HK-2 (cell line): ENCODE measurements at regions not wholly inside any gene's neighbourhood (a gene's known extent, or its start where the extent isn't known, plus 50 kb on each side); places are given as distances from the start of the nearest gene placed in this dataset.
"Not testable (repeated sequence)": the region's sequence is repeated elsewhere in the genome, so short reads cannot be mapped to it uniquely, and the experiment has no call there.

ENCODE experiments used
- DNase-seq: peaks from one replicate; pipeline ENCODE4 v3.0.0-alpha.2; 2018; ENCODE audit not compliant: unreplicated experiment

DNA sequence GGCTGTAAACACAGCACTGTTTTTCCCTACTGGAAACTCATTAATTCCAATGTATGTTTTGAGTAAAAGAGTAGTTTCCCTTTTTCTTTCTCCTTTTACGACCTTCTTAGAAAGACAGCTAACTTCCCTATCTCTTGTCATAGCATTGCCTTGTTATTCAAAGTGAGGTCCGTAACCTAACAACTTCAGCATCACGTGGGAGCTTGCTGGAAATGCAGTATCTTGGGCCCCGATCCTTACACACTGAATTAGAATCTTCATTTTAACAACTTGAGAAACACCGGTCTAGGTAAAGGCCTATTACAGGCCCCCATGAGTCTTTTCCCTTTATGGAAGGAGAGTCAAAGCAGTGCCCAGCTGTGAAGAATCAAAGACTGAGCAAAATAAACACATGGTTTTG lies 230.7 kb upstream of the PRKD1 start:
- no peak for DNase-seq

- no peak for DNase-seq
These were observed 231.7 kb upstream of the PRKD1 start for GRCh38 chr14:30159374-30159773.

DNA sequence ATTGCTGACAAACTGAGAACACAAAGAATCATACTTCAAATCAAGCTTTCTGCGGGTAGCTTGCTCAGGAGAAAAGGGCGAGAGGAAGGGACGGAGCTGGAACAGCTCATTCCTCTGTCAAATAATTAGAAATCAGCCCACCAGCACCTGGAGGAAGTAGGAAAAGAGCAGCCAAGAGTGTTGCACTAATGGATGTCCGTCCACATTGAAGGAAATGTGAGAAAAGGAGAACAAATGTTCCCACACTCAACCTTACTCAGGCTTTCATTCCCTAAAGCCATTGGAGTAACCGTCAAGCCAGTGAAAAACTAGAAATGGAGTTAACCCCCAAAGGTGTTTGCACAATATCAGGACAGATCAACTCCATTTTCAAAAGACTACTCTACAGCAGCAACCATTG lies 233.0 kb upstream of the PRKD1 start:
- no peak for DNase-seq

DNA sequence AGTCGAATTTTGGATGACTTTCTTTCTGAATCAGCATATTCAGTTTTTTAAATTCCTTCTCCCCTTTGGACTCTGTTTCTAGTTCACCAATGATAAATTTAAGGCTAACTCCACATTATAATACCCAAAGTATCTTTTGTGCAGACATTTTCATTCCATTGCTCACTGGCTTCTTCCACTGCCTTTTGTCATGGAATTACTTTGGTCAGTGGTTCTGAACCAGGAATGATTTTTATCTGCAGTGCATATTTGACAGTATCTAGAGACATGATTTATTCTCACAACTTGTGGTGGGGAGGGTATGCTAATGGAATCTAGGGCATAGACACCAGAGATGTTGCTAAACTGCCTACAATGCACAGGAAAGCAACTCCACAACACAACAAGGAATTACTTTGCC lies 234.4 kb upstream of the PRKD1 start:
- no peak for DNase-seq

- no peak for DNase-seq
These were observed 237.6 kb upstream of the PRKD1 start for GRCh38 chr14:30165255-30165654.

DNA sequence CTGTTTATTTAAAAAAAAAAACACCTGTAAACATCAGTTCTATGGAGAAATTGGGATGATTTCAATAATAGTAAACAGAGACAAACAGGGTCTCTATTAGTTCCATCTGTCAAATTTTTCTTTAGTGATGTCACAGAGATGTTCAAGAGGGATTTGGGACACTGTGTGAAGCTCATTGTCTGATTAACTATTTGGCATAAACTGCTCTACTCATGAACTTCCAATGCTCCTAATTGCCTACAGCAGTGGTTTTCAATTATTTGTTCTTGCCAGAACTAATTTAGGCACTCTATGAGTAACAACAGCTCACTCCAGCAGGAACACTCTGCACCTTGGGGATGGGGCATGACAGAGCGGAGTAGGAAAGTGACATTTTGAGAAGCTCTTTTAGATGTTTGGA lies 250.1 kb upstream of the PRKD1 start:
- DNase-seq: no peak

- DNase-seq: no peak
These were observed 251.9 kb upstream of the PRKD1 start for GRCh38 chr14:30179381-30180130.

DNA sequence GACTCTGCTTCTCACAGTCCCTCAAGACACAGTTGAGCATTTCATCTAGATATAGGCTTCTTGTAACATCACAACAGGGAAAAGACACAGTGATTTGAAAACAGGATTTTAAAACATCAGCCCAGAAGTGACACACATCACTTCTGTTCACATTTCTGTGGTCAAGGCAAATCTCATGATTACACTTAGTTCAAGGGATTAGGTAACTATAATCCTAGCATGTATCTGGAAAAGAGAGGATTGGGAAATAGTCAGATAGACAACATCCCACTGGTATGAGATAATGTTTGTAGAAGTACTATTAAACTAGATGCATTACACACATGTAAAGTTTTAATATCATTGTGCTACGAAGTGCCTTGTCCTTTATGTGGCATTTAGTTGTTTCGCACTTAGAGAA lies 252.6 kb upstream of the PRKD1 start:
- DNase-seq: no peak

- DNase-seq: no peak
These were observed 258.2 kb upstream of the PRKD1 start for GRCh38 chr14:30185832-30186231.

GRCh38 chr14:30191639-30192279 lies 264.1 kb upstream of the PRKD1 start:
- DNase-seq: no peak

DNA sequence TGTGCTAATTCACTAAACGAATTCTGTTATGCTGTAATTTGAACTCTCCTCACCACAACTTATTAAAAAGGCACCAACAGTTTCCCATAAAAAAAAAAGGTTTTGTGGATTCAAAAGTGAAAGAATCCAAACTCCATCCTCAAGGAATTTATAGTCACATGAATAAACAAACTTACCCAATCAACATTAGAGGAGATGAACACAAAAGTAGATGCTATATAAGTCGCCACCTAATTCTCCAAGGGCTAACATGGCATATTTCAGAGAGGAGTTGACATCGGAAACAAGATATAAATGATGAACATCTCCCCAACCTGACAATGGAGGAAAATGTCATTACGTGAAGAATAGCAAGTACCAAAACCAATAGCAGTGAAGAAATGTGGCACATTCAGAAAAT lies 265.5 kb upstream of the PRKD1 start:
- no peak for DNase-seq

- DNase-seq: no peak
These were observed 266.3 kb upstream of the PRKD1 start for GRCh38 chr14:30193845-30194501.

DNA sequence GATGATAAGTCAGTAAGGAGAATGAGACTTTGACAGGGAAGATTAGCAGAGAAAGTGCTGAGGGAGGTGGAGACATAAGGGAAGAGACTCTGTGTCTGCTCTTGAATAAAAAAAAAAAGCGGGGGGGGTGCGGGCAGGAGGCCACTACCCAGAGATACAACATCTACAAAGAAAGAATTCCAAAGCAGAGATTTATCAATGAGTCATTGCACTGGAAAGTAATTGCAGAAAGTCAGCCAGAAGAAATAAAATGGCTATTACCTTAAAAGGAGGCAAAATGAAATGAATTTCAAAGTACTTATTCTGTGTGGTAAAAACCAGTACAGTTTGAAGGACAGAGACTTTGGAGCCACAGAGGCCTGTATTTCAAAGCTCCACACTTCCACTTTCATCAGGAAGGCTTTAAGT lies 267.1 kb upstream of the PRKD1 start:
- no peak for DNase-seq

DNA sequence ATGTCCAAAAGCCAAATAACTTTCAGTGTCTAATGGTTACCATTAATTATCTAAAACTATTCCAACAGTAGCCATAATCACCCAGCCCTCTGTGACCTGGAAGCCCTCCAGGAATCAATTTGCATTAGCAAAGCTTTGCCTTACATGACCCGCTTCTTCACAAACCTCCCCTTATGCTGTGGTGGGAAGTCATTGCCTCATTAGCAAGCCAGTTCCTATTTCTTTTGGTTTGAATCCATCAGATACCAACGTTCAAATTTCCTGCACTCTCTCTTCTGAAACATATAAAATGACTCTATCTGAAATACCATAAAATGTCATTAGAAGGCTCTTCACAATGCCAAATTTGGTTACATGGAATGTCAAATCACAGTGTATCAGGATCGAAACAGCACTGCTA lies 268.3 kb upstream of the PRKD1 start:
- DNase-seq: no peak

DNA sequence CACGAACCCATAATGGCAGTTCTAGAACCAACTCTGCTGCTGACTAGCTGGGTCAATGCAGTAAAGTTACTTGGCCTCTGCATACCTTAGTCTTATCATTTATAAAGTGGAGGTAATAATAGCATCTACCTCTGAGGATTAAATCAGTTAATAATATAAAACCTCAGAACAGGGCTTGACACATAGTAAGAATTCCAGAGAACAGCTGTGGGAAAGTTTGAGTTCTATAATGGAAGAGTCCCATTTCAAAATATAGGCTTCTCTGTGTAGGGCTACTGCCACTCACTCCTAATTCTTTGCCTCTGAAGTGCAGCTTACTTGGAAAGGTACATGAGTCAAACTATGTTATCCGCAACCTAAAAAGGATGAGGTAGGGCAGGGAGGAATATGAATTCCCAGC lies 269.2 kb upstream of the PRKD1 start:
- DNase-seq: no peak

DNA sequence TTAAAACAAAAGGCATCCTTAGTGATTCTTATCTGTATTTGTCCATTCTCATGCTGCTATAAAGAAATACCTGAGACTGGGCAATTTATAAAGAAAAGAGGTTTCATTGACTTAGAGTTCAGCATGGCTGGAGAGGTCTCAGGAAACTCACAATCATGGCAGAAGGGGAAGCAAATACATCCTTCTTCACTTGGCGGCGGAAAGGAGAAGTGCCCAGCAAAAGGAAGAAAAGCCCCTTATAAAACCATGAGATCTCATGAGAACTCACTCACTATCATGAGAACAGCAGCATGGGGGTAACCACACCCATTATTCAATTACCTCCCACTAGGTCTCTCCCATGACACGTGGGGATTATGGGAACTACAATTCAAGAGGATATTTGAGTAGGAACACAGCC lies 271.1 kb upstream of the PRKD1 start:
- DNase-seq: not testable (repeated sequence)

- DNase-seq: no peak
These were observed 276.9 kb upstream of the PRKD1 start for GRCh38 chr14:30204431-30204980.

DNA sequence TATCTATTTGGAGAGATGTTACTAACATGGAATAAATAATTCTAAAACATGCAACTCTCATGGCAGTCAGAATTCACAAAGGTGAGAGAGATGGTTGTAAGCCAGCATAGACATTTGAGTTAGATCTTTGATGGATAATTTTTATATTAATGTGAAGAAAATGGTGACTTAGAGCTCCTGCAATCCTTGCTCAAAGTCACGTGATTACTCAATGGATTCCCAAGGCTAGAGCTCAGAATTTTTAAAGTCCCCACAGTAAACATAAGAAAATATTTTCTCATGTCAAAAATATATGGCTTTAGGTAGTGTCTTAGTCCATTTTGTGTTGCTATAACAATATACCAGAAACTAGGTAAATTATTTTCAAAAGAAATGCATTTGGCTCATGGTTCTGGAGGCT lies 281.5 kb upstream of the PRKD1 start:
- DNase-seq: no peak

DNA sequence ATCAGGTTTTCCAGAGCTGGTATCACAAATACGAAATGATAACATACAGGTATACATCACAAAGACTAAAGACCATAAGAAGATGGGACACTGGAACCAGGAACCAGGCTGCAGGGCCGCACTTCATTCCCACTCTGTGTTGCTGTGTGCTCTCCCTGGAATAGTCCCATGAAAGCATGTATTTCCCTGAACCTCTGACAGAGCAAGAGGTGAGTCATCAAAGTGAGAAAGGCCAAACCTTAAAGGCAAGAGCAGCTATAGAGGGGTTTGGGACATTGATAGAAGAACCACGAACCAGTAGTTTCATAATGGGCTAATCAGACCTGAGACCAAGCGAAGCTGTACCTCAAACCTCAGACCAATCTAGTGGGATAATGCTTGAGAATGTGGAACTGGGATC lies 283.0 kb upstream of the PRKD1 start:
- no peak for DNase-seq

DNA sequence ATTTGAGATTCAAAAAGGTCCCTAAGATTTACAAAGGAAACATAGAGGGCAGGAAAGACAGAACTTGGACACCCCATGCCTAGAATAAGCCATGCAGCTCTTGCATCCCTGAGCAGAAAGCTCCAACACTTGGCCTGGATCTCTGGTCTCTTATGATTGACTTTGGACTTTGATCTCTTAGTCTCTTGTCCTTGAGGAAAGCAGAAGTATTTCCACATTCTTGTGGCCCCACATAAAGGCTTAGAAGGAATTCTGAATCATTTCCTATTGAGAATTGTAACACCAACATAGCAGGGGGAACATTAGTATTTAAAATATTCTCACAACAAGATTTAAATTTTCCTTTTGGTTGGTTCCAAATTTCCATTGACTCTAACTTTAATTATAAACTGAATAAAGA lies 283.7 kb upstream of the PRKD1 start:
- DNase-seq: no peak

- no peak for DNase-seq
These were observed 286.4 kb upstream of the PRKD1 start for GRCh38 chr14:30214014-30214413.

- DNase-seq: no peak
These were observed 286.9 kb upstream of the PRKD1 start for GRCh38 chr14:30214461-30215090.
